ENCODE measurements at regions not wholly inside any gene's neighbourhood (a gene's known extent, or its start where the extent isn't known, plus 50 kb on each side); places are given as distances from the start of the nearest gene placed in this dataset.

- no peak for DNase-seq
Observed at GRCh38 chr14:76924371-76925096, 98.3 kb downstream of the LRRC74A start.

GRCh38 chr14:76923431-76924370, 97.5 kb downstream of the LRRC74A start:
- no peak for DNase-seq

DNA sequence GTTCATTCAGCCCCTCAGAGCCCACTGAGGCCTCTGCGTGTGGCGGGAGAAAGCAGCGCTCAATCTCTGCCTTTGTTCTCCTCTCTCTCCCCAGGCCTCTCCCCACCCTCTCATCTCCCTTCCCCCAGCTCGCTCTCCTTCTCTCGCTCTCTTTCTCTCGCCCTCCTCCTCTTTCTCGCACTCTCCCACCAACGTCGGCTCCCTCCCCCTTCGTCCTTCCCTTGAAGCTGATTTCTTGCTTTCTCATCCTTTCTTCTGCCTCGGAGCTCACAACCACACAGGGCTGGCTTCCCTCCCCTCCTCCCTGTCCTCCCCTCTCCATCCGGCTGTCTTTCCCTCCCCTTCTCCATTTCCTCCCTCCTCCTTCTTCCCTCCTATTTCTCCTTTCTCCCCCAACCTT, 96.4 kb downstream of the LRRC74A start:
- DNase-seq = no peak

DNA sequence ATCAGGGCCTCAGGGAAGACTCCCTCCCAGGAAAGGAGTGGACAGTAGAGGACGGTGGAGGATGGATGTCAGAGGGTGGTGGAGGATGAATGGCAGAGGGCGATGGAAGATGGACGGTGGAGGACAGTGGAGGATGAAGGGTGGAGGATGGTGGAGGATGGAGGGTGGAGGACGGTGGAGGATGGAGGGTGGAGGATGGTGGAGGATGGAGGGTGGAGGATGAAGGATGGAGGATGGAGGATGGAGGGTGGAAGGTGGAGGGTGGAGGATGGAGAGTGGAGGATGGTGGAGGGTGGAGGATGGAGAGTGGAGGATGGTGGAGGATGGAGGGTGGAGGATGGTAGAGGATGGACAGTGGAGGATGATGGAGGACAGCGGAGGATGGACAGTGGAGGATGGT, 95.9 kb downstream of the LRRC74A start:
- no peak for DNase-seq

- DNase-seq = no peak
Observed at GRCh38 chr14:76921088-76921399, 94.8 kb downstream of the LRRC74A start.

DNA sequence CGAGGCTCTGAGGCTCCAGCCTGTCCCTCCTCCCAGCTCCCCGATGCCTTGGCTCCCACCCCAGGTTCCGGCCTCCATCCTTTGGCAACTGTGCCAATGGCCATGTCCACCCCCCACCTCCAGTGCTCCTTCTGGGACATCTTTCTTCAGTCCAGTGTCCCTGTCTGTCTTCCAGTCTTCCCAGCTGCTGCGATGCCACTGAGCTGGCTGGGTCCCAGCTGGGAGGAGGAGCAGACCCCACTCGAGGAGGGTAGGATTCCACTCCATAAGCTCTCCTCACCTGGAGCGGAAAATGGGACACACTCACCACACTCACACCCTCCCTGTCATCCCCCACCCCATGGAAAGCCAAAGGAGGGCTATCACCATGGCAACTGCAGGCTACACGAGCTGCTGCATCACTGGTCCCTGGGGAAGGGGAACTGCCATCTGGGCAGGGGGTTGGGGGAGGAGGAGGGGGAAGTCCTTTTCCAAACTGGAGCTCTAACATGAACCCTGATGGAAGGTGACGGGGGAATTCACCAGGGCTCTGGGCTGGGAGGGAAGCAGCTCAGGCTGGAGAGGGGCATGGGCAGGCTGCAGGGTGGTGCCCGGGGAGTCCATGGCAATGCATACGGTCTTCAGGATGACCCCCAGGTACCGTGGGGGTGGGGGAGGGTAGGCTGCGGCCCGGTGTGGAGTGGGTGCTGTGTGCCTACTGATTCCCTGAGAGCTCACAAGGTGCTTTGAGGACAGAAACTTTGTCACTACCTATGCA, 94.3 kb downstream of the LRRC74A start:
- no peak for DNase-seq

GRCh38 chr14:76919431-76920330, 93.5 kb downstream of the LRRC74A start:
- DNase-seq = peak in 1 of 2 donors; percentile 31
